H9 (cell line): ENCODE measurements at regions not wholly inside any gene's neighbourhood (a gene's known extent, or its start where the extent isn't known, plus 50 kb on each side); places are given as distances from the start of the nearest gene placed in this dataset.

Experiments used
- DNase-seq: peaks from one replicate; pipeline ENCODE4 v3.0.0-alpha.2; 2017
- H2AFZ ChIP-seq: one replicate; pipeline ENCODE4 v1.6.1; 2013; ENCODE audit warnings: mild to moderate bottlenecking, low read length, control low read depth, moderate library complexity
- H2AK5ac ChIP-seq: 2 replicates; pipeline ENCODE4 v1.6.1; 2013; ENCODE audit warnings: low read length, control low read depth, mixed read lengths; ENCODE audit not compliant: insufficient read length
- H2BK120ac ChIP-seq: one replicate; pipeline ENCODE4 v1.6.1; 2013; ENCODE audit warnings: low read depth, mild to moderate bottlenecking, low read length, control low read depth, inconsistent platforms; ENCODE audit not compliant: poor library complexity, severe bottlenecking
- H2BK12ac ChIP-seq: 2 replicates; pipeline ENCODE4 v1.6.1; 2013; ENCODE audit warnings: low read length, control low read depth, mixed read lengths, low read depth; ENCODE audit not compliant: insufficient read length
- H2BK15ac ChIP-seq: 2 replicates; pipeline ENCODE4 v1.6.1; 2013; ENCODE audit warnings: low read depth, low read length, control low read depth
- H2BK20ac ChIP-seq: one replicate; pipeline ENCODE4 v1.6.1; 2013; ENCODE audit warnings: low read depth, mild to moderate bottlenecking, low read length, control low read depth, inconsistent platforms; ENCODE audit not compliant: poor library complexity, severe bottlenecking
- H2BK5ac ChIP-seq: 2 replicates; pipeline ENCODE4 v1.6.1; 2013; ENCODE audit warnings: low read length, control low read depth, mixed read lengths; ENCODE audit not compliant: insufficient read length
- H3K14ac ChIP-seq: 2 replicates; pipeline ENCODE4 v1.6.1; 2013; ENCODE audit warnings: low read length, control low read depth; ENCODE audit not compliant: insufficient read depth
- H3K18ac ChIP-seq: 2 replicates; pipeline ENCODE4 v1.6.1; 2013; ENCODE audit warnings: low read depth, mild to moderate bottlenecking, mixed read lengths, low read length, control low read depth; ENCODE audit not compliant: insufficient read length
- H3K23ac ChIP-seq: 2 replicates; pipeline ENCODE4 v1.6.1; 2013; ENCODE audit warnings: low read length, control low read depth, mixed read lengths, low read depth; ENCODE audit not compliant: insufficient read length
- H3K23me2 ChIP-seq: 2 replicates; pipeline ENCODE4 v1.6.1; 2013; ENCODE audit warnings: low read depth, mild to moderate bottlenecking, mixed read lengths, low read length, control low read depth; ENCODE audit not compliant: insufficient read length, poor library complexity, severe bottlenecking
- H3K27ac ChIP-seq: 2 replicates; pipeline ENCODE4 v1.5.1; 2013; ENCODE audit warnings: low read length, control low read depth, mixed read lengths, low read depth; ENCODE audit not compliant: insufficient read length
- H3K27me3 ChIP-seq: 2 replicates; pipeline ENCODE4 v1.6.1; 2013; ENCODE audit warnings: low read length, control low read depth, inconsistent platforms; ENCODE audit not compliant: insufficient read depth
- H3K4ac ChIP-seq: 2 replicates; pipeline ENCODE4 v1.6.1; 2013; ENCODE audit warnings: low read depth, mild to moderate bottlenecking, control low read depth, inconsistent platforms, low read length, moderate library complexity
- H3K4me1 ChIP-seq: 2 replicates; pipeline ENCODE4 v1.6.1; 2013; ENCODE audit warnings: low read length, control low read depth, inconsistent platforms; ENCODE audit not compliant: insufficient read depth
- H3K4me2 ChIP-seq: 2 replicates; pipeline ENCODE4 v1.6.1; 2013; ENCODE audit warnings: low read length, control low read depth, mixed read lengths; ENCODE audit not compliant: insufficient read length, insufficient read depth
- H3K56ac ChIP-seq: 2 replicates; pipeline ENCODE4 v1.6.1; 2013; ENCODE audit warnings: low read depth, mild to moderate bottlenecking, mixed read lengths, low read length, control low read depth; ENCODE audit not compliant: insufficient read length
- H3K79me1 ChIP-seq: 2 replicates; pipeline ENCODE4 v1.6.1; 2013; ENCODE audit warnings: low read depth, mild to moderate bottlenecking, moderate library complexity, low read length, control low read depth, inconsistent platforms; ENCODE audit not compliant: insufficient read depth, poor library complexity, severe bottlenecking
- H3K79me2 ChIP-seq: 2 replicates; pipeline ENCODE4 v1.6.1; 2013; ENCODE audit warnings: low read length, control low read depth, inconsistent platforms; ENCODE audit not compliant: insufficient read depth
- H3K9ac ChIP-seq: 2 replicates; pipeline ENCODE4 v1.6.1; 2013; ENCODE audit warnings: low read length, control low read depth, mixed read lengths; ENCODE audit not compliant: insufficient read length; ENCODE audit errors: extremely low read depth
- H3K9me3 ChIP-seq: one replicate; pipeline ENCODE4 v1.6.1; 2013; ENCODE audit warnings: low read depth, low read length, inconsistent platforms; ENCODE audit not compliant: control insufficient read depth
- H3T11ph ChIP-seq: one replicate; pipeline ENCODE4 v1.6.1; 2013; ENCODE audit warnings: mild to moderate bottlenecking, low read length, control low read depth, inconsistent platforms
- H4K20me1 ChIP-seq: one replicate; pipeline ENCODE4 v1.6.1; 2013; ENCODE audit not compliant: control insufficient read depth, insufficient read length, insufficient read depth
- H4K5ac ChIP-seq: 2 replicates; pipeline ENCODE4 v1.6.1; 2013; ENCODE audit warnings: low read depth, mild to moderate bottlenecking, mixed read lengths, low read length, control low read depth; ENCODE audit not compliant: insufficient read length
- H4K8ac ChIP-seq: replicated peaks from 2 replicates; pipeline ENCODE4 v1.6.1; 2013; ENCODE audit warnings: low read length, control low read depth, mixed read lengths, low read depth; ENCODE audit not compliant: insufficient read length
- H4K91ac ChIP-seq: 2 replicates; pipeline ENCODE4 v1.6.1; 2013; ENCODE audit warnings: low read depth, mild to moderate bottlenecking, moderate library complexity, mixed read lengths, low read length, control low read depth; ENCODE audit not compliant: insufficient read length
- H3K27ac Mint-ChIP-seq, 3 experiments: 2 replicates in 2 of 3; 3 replicates in 1 of 3; pipeline ENCODE4 v1.8.0; 2020 to 2021; ENCODE audit warnings: mixed read lengths in 3 of 3, mild to moderate bottlenecking in 1 of 3, moderate library complexity in 1 of 3
- H3K27me3 Mint-ChIP-seq: 2 replicates; pipeline ENCODE4 v1.8.0; 2021; ENCODE audit warnings: low read depth, mild to moderate bottlenecking, moderate library complexity, mixed read lengths
- H3K36me3 Mint-ChIP-seq, 3 experiments: 2 replicates in 2 of 3; 3 replicates in 1 of 3; pipeline ENCODE4 v1.8.0; 2020 to 2021; ENCODE audit warnings: low read depth in 3 of 3, mixed read lengths in 3 of 3; ENCODE audit not compliant: insufficient read depth in 1 of 3
- H3K4me1 Mint-ChIP-seq, 2 experiments: 2 replicates each; pipeline ENCODE4 v1.8.0; 2020; ENCODE audit warnings: mixed read lengths in 2 of 2
- H3K4me3 Mint-ChIP-seq, 2 experiments: 2 replicates in 1 of 2; 3 replicates in 1 of 2; pipeline ENCODE4 v1.8.0; 2020 to 2021; ENCODE audit warnings: mild to moderate bottlenecking in 2 of 2, mixed read lengths in 2 of 2, moderate library complexity in 1 of 2
- H3K9me3 Mint-ChIP-seq, 2 experiments: 2 replicates in 1 of 2; 3 replicates in 1 of 2; pipeline ENCODE4 v1.8.0; 2020; ENCODE audit warnings: mild to moderate bottlenecking in 2 of 2, mixed read lengths in 2 of 2, moderate library complexity in 1 of 2
- CTCF ChIP-seq: fragments of 200-600 bp; sonication (generic); conservative IDR thresholded peaks from 3 replicates; pipeline ENCODE4 v1.8.0; 2021; ENCODE audit warnings: antibody characterized with exemption, mild to moderate bottlenecking
- WGBS: extraction: QIAGEN DNeasy Blood & Tissue Kit; methylation state at CpG from one replicate; pipeline ENCODE4 v1.1.7; 2013; ENCODE audit warnings: missing lambda C conversion rate, low lambda C conversion rate, mixed read lengths; ENCODE audit not compliant: insufficient read length; ENCODE audit errors: extremely low coverage; 5-methylcytosine and 5-hydroxymethylcytosine counted together

- Histone ChIP-seq H4K20me1 (no peaks in the 10 kb centered on the region), H4K8ac (no peak overlapping the region), H2BK120ac (no peak overlapping the region), H2BK15ac (no peak overlapping the region), H2BK5ac (no peak overlapping the region), H3K27me3 (no peaks in the 10 kb centered on the region), H3K4me2 (no peak overlapping the region), H3K27ac (no peak overlapping the region), H2BK20ac (no peak overlapping the region), H3K18ac (no peak overlapping the region), H3K79me1 (no peaks in the 10 kb centered on the region), H4K5ac (no peak overlapping the region), H2AK5ac (no peak overlapping the region), H3K56ac (no peak overlapping the region), H3K14ac (no peak overlapping the region), H3K23me2 (no peaks in the 10 kb centered on the region), H3K79me2 (no peaks in the 10 kb centered on the region), H3T11ph (no peak overlapping the region), H3K23ac (no peak overlapping the region), H2AFZ (no peak overlapping the region), H3K4ac (no peak overlapping the region), H2BK12ac (no peak overlapping the region), H4K91ac (no peak overlapping the region), H3K9ac (no peak overlapping the region), H3K4me1 (no peaks in the 10 kb centered on the region), H3K9me3 (no peaks in the 10 kb centered on the region)
- peaks cover 7 to 8% of the 10 kb centered on the region in 2 experiments for H3K4me1 Mint-ChIP-seq
- WGBS, result no CpG with 5 or more reads among the region's 11 CpGs
- H3K27ac Mint-ChIP-seq, result no peak overlapping the region; a peak in 1 of 7 replicates
- DNase-seq, result no peak
- peaks cover 5 to 9% of the 10 kb centered on the region in 2 experiments; a peak in 4 of 5 replicates for H3K9me3 Mint-ChIP-seq
- peaks cover 0 to 4% (median 2%) of the 10 kb centered on the region in 3 experiments; a peak in 1 of 7 replicates for H3K36me3 Mint-ChIP-seq
- no peak overlapping the region for H3K4me3 Mint-ChIP-seq
- TF ChIP-seq CTCF, result no peak
- H3K27me3 Mint-ChIP-seq, result peaks cover 5% of the 10 kb centered on the region
These were observed 431.8 kb upstream of the MYT1L start for GRCh38 chr2:2762913-2763312.
